Right atrium auricular region (tissue), 2 donors: ENCODE measurements at regions not wholly inside any gene's neighbourhood (a gene's known extent, or its start where the extent isn't known, plus 50 kb on each side); places are given as distances from the start of the nearest gene placed in this dataset.

Experiments
- DNase-seq: peaks from one replicate; pipeline ENCODE4 v3.0.0-alpha.2; 2019; ENCODE audit warnings: low spot score
- H3K27ac ChIP-seq, 2 donors: fragments of 200-600 bp; sonication (generic); 1 replicate in 1 of 2; 2 replicates in 1 of 2; pipeline ENCODE4 v1.5.1; 2016 to 2019
- H3K27me3 ChIP-seq, 2 donors: fragments of 200-600 bp; sonication (generic); one replicate each; pipeline versions ENCODE4 v1.5.1 to v1.6.0; 2017 to 2019
- H3K36me3 ChIP-seq: fragments of 200-600 bp; sonication (generic); one replicate; pipeline ENCODE4 v1.5.1; 2016
- H3K4me1 ChIP-seq, 2 donors: fragments of 200-600 bp; sonication (generic); one replicate each; pipeline versions ENCODE4 v1.5.1 to v1.6.0; 2017 to 2019
- H3K4me3 ChIP-seq, 2 donors: fragments of 200-600 bp; sonication (generic); 1 replicate in 1 of 2; 2 replicates in 1 of 2; pipeline ENCODE4 v1.5.1; 2017 to 2019; ENCODE audit warnings: mild to moderate bottlenecking in 1 of 2, moderate library complexity in 1 of 2
- H3K9me3 ChIP-seq, 2 donors: fragments of 200-600 bp; sonication (generic); one replicate each; pipeline ENCODE4 v1.5.1; 2019
- CTCF ChIP-seq, 2 donors: fragments of 200-600 bp; sonication (generic); IDR thresholded peaks; one replicate each; pipeline ENCODE4 v1.5.1; 2019; ENCODE audit warnings: antibody characterized with exemption in 2 of 2

DNA sequence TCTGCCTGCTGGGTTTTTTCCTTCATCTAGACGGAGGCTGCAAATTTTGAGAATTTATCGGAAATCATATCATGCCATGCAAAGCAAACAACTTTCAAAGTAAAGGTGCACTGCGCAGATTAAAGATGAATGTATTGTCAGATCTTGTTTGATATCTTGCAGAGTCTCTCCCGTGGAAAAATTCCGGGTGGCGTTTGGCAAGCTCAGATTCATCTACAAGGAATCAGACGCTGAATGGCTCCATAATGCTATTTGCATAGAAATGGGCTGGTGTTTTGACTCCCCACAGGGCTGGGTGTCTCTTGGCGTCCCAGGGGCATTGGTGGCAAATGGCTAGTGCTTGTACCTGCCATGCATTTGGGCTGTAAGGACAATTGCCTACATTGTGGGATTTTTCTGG lies 274.0 kb downstream of the VRK1 start:
- Histone ChIP-seq H3K4me1 (no peaks in the 10 kb centered on the region), H3K27me3 (no peaks in the 10 kb centered on the region), H3K36me3 (no peaks in the 10 kb centered on the region), H3K4me3 (no peak overlapping the region), H3K27ac (no peak overlapping the region), H3K9me3 (no peaks in the 10 kb centered on the region)
- DNase-seq: no peak
- TF ChIP-seq CTCF (IDR thresholded peaks at IDR 0.05): no peak

- Histone ChIP-seq H3K36me3 (no peaks in the 10 kb centered on the region), H3K27ac (no peak overlapping the region), H3K4me3 (no peak overlapping the region), H3K4me1 (no peaks in the 10 kb centered on the region), H3K9me3 (no peaks in the 10 kb centered on the region), H3K27me3 (no peaks in the 10 kb centered on the region)
- TF ChIP-seq CTCF (IDR thresholded peaks at IDR 0.05): no peak
- DNase-seq: no peak
Measured at GRCh38 chr14:97073622-97074021, 276.4 kb downstream of the VRK1 start.

- H3K27ac ChIP-seq: no peak overlapping the region
- no peaks in the 10 kb centered on the region for H3K27me3 ChIP-seq
- H3K4me3 ChIP-seq: no peak overlapping the region
- no peaks in the 10 kb centered on the region for H3K36me3 ChIP-seq
- H3K9me3 ChIP-seq: no peaks in the 10 kb centered on the region
- DNase-seq: no peak
- TF ChIP-seq CTCF (IDR thresholded peaks at IDR 0.05): no peak
- no peaks in the 10 kb centered on the region for H3K4me1 ChIP-seq
Measured at GRCh38 chr14:97074456-97074855, 277.3 kb downstream of the VRK1 start.

- H3K9me3 ChIP-seq: no peaks in the 10 kb centered on the region
- H3K36me3 ChIP-seq: no peaks in the 10 kb centered on the region
- no peaks in the 10 kb centered on the region for H3K4me1 ChIP-seq
- TF ChIP-seq CTCF (IDR thresholded peaks at IDR 0.05): no peak
- no peak for DNase-seq
- no peak overlapping the region for H3K27ac ChIP-seq
- no peaks in the 10 kb centered on the region for H3K27me3 ChIP-seq
- no peak overlapping the region for H3K4me3 ChIP-seq
Measured at GRCh38 chr14:97074856-97075255, 277.7 kb downstream of the VRK1 start.

DNA sequence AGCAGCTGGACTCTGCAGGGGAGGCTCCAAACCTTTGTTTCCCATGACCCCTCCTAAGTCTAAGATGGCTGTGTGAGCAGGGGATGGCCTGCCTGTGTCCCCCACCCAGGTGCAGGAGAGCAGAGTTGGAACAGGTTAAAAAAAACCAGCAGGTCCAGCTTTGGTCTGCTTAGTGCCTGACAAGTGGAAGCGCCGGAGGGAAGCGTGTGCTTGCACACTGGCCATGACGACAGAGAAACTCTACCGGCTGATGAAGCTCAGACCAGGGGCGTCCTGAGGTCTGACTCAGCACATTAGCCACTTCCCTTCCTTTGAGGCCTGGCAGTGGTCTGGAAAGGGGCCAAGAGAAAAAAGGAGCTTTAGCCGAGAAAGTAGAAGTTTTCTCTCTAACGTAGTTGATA lies 280.1 kb downstream of the VRK1 start:
- Histone ChIP-seq H3K27ac (no peak overlapping the region), H3K9me3 (no peaks in the 10 kb centered on the region), H3K4me1 (no peaks in the 10 kb centered on the region), H3K36me3 (no peaks in the 10 kb centered on the region), H3K27me3 (no peaks in the 10 kb centered on the region), H3K4me3 (no peak overlapping the region)
- no peak for TF ChIP-seq CTCF (IDR thresholded peaks at IDR 0.05)
- peak; percentile 60 for DNase-seq

GRCh38 chr14:97077687-97078086 lies 280.5 kb downstream of the VRK1 start:
- no peaks in the 10 kb centered on the region for H3K9me3 ChIP-seq
- no peak overlapping the region for H3K4me3 ChIP-seq
- no peaks in the 10 kb centered on the region for H3K4me1 ChIP-seq
- TF ChIP-seq CTCF (IDR thresholded peaks at IDR 0.05): no peak
- no peak for DNase-seq
- no peak overlapping the region for H3K27ac ChIP-seq
- no peaks in the 10 kb centered on the region for H3K27me3 ChIP-seq
- H3K36me3 ChIP-seq: no peaks in the 10 kb centered on the region
